GM23248 (cell line): ENCODE measurements at regions not wholly inside any gene's neighbourhood (a gene's known extent, or its start where the extent isn't known, plus 50 kb on each side); places are given as distances from the start of the nearest gene placed in this dataset.

Source experiments
- DNase-seq: peaks from one replicate; pipeline ENCODE4 v3.0.0-alpha.2; 2015
- H2AFZ ChIP-seq: fragments of 200-600 bp; sonication (generic); 2 replicates; pipeline ENCODE4 v1.6.1; 2016; ENCODE audit warnings: antibody characterized with exemption
- H3F3A ChIP-seq: fragments of 200-600 bp; sonication (generic); 2 replicates; pipeline ENCODE4 v1.6.1; 2016; ENCODE audit warnings: mild to moderate bottlenecking, antibody characterized with exemption, mixed run types; ENCODE audit not compliant: insufficient read depth
- H3K27ac ChIP-seq: fragments of 200-600 bp; sonication (generic); 2 replicates; pipeline ENCODE4 v1.5.1; 2016; ENCODE audit warnings: mild to moderate bottlenecking
- H3K27me3 ChIP-seq: fragments of 200-600 bp; sonication (generic); replicated peaks from 2 replicates; pipeline ENCODE4 v1.6.1; 2016; ENCODE audit warnings: mild to moderate bottlenecking; ENCODE audit not compliant: insufficient read depth
- H3K36me3 ChIP-seq: fragments of 200-600 bp; sonication (generic); 2 replicates; pipeline ENCODE4 v1.6.1; 2016; ENCODE audit warnings: low read depth, mild to moderate bottlenecking
- H3K4me1 ChIP-seq: fragments of 200-600 bp; sonication (generic); 2 replicates; pipeline ENCODE4 v1.6.1; 2016; ENCODE audit warnings: mild to moderate bottlenecking; ENCODE audit not compliant: insufficient read depth
- H3K4me2 ChIP-seq: fragments of 200-600 bp; sonication (generic); one replicate; pipeline ENCODE4 v1.6.1; 2016; ENCODE audit warnings: mild to moderate bottlenecking; ENCODE audit not compliant: unreplicated experiment
- H3K4me3 ChIP-seq: fragments of 200-600 bp; sonication (generic); 2 replicates; pipeline ENCODE4 v1.5.1; 2016; ENCODE audit warnings: mild to moderate bottlenecking
- H3K79me2 ChIP-seq: fragments of 200-600 bp; sonication (generic); 2 replicates; pipeline ENCODE4 v1.6.1; 2016; ENCODE audit warnings: mild to moderate bottlenecking; ENCODE audit not compliant: insufficient read depth
- H3K9ac ChIP-seq: fragments of 200-600 bp; sonication (generic); 2 replicates; pipeline ENCODE4 v1.6.1; 2016; ENCODE audit warnings: mild to moderate bottlenecking
- H3K9me2 ChIP-seq: fragments of 200-600 bp; sonication (generic); 2 replicates; pipeline ENCODE4 v1.6.1; 2016; ENCODE audit warnings: mixed run types, mild to moderate bottlenecking, moderate library complexity; ENCODE audit not compliant: insufficient read depth
- H3K9me3 ChIP-seq: fragments of 200-600 bp; sonication (generic); one replicate; pipeline ENCODE4 v1.6.1; 2017; ENCODE audit warnings: low read depth
- H4K20me1 ChIP-seq: fragments of 200-600 bp; sonication (generic); 2 replicates; pipeline ENCODE4 v1.6.0; 2016; ENCODE audit not compliant: insufficient read depth
- EZH2 ChIP-seq: fragments of 200-600 bp; sonication (generic); IDR thresholded peaks from 2 replicates; pipeline ENCODE4 v1.6.1; 2018; ENCODE audit warnings: antibody characterized with exemption, mild to moderate bottlenecking; ENCODE audit not compliant: insufficient read depth, poor library complexity, severe bottlenecking
- EZH2phosphoT487 ChIP-seq: fragments of 200-600 bp; sonication (generic); IDR thresholded peaks from 2 replicates; pipeline ENCODE4 v1.6.1; 2018; ENCODE audit warnings: antibody characterized with exemption, moderate library complexity, mild to moderate bottlenecking, low read depth; ENCODE audit not compliant: insufficient read depth
- WGBS, 2 experiments: methylation state at CpG; one replicate each; pipeline ENCODE4 v1.1.6; 2015 to 2017; ENCODE audit warnings: low lambda C conversion rate in 2 of 2, low coverage in 1 of 2; ENCODE audit errors: missing lambda C conversion rate in 2 of 2; 5-methylcytosine and 5-hydroxymethylcytosine counted together
- in situ Hi-C: fragments of 300-500 bp; cut with MboI; formaldehyde crosslinking; loops from 2 replicates; pipeline ENCODE4 v1.15.0; 2020

DNA sequence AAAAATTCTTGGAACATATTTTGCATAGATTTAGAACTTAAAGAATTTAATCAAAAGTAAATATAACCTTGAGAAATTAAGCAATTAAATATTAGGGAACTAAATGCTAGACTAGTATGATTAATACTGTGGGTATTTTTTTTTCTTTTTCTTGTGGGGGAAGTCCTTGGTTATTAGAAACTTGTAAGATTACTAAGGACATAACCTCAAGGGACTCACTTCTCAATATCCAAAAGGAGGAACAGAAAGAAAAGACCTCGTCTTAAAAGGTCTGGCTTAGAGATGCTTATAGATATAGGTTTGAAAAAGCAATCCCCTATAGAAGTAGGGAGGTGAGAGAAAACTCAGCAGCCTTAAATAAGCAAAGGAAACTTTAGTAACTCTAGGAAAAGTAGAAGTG, 368.5 kb downstream of the INSC start:
- in situ Hi-C loops, result no loop called here
- H3K4me2 ChIP-seq, result no peak overlapping the region

GRCh38 chr11:15484398-15484797, 369.7 kb downstream of the INSC start:
- no peak overlapping the region for H3K4me3 ChIP-seq
- H3K4me1 ChIP-seq, result no peaks in the 10 kb centered on the region
- DNase-seq, result no peak
- no peak for TF ChIP-seq EZH2phosphoT487
- no peak for TF ChIP-seq EZH2
- no peak overlapping the region for H3K27ac ChIP-seq
- H3K9me2 ChIP-seq, result no peaks in the 10 kb centered on the region
- in situ Hi-C loops, result no loop called here
- no peaks in the 10 kb centered on the region for H3K36me3 ChIP-seq
- no peak overlapping the region for H3K4me2 ChIP-seq
- 22 to 38% methylated on average over 2 of the region's 2 CpGs for WGBS, 2 experiments
- H2AFZ ChIP-seq, result no peak overlapping the region
- H4K20me1 ChIP-seq, result no peaks in the 10 kb centered on the region
- no peaks in the 10 kb centered on the region for H3K9me3 ChIP-seq
- H3K27me3 ChIP-seq, result no peaks in the 10 kb centered on the region
- H3F3A ChIP-seq, result no peaks in the 10 kb centered on the region
- H3K9ac ChIP-seq, result no peak overlapping the region
- H3K79me2 ChIP-seq, result no peaks in the 10 kb centered on the region

More for the DNA sequence above, 368.5 kb downstream of the INSC start:
- Histone ChIP-seq H3F3A (no peaks in the 10 kb centered on the region), H3K27me3 (no peaks in the 10 kb centered on the region), H3K9ac (no peak overlapping the region), H2AFZ (no peak overlapping the region), H3K79me2 (no peaks in the 10 kb centered on the region), H3K9me3 (no peaks in the 10 kb centered on the region), H3K4me3 (no peak overlapping the region), H3K9me2 (no peaks in the 10 kb centered on the region), H3K4me1 (no peaks in the 10 kb centered on the region), H3K36me3 (no peaks in the 10 kb centered on the region), H3K27ac (no peak overlapping the region), H4K20me1 (no peaks in the 10 kb centered on the region)
- no peak for TF ChIP-seq EZH2phosphoT487
- TF ChIP-seq EZH2, result no peak
- 6 to 10% methylated on average over 1 of the region's 1 CpG for WGBS, 2 experiments
- DNase-seq, result no peak

- no peaks in the 10 kb centered on the region for H3K9me2 ChIP-seq
Observed at GRCh38 chr11:15485432-15485831, 370.7 kb downstream of the INSC start.

GRCh38 chr11:15489281-15489680, 374.6 kb downstream of the INSC start:
- H3K27me3 ChIP-seq, result no peaks in the 10 kb centered on the region
- H3K4me3 ChIP-seq, result no peak overlapping the region
- no peak overlapping the region for H3K9ac ChIP-seq
- H3K36me3 ChIP-seq, result no peaks in the 10 kb centered on the region
- H2AFZ ChIP-seq, result no peak overlapping the region
- no peak for DNase-seq
- no peaks in the 10 kb centered on the region for H3K79me2 ChIP-seq
- TF ChIP-seq EZH2 (no peak), EZH2phosphoT487 (no peak)
- no peaks in the 10 kb centered on the region for H3K9me3 ChIP-seq
- H3K4me2 ChIP-seq, result no peak overlapping the region
- no peaks in the 10 kb centered on the region for H3K4me1 ChIP-seq
- H3K27ac ChIP-seq, result no peak overlapping the region
- H3K9me2 ChIP-seq, result no peaks in the 10 kb centered on the region
- in situ Hi-C loops, result no loop called here
- no peaks in the 10 kb centered on the region for H4K20me1 ChIP-seq
- H3F3A ChIP-seq, result no peaks in the 10 kb centered on the region

More at GRCh38 chr11:15485432-15485831, 370.7 kb downstream of the INSC start:
- Histone ChIP-seq H3K27me3 (no peaks in the 10 kb centered on the region), H3K4me1 (no peaks in the 10 kb centered on the region), H3K27ac (no peak overlapping the region), H3K9ac (no peak overlapping the region), H2AFZ (no peak overlapping the region), H3K79me2 (no peaks in the 10 kb centered on the region), H3K4me3 (no peak overlapping the region), H3K4me2 (no peak overlapping the region), H3K9me3 (no peaks in the 10 kb centered on the region), H3K36me3 (no peaks in the 10 kb centered on the region), H3F3A (no peaks in the 10 kb centered on the region), H4K20me1 (no peaks in the 10 kb centered on the region)
- no peak for DNase-seq
- in situ Hi-C loops, result no loop called here
- 6 to 8% methylated on average over 2 of the region's 2 CpGs for WGBS, 2 experiments
- TF ChIP-seq EZH2phosphoT487 (no peak), EZH2 (no peak)

DNA sequence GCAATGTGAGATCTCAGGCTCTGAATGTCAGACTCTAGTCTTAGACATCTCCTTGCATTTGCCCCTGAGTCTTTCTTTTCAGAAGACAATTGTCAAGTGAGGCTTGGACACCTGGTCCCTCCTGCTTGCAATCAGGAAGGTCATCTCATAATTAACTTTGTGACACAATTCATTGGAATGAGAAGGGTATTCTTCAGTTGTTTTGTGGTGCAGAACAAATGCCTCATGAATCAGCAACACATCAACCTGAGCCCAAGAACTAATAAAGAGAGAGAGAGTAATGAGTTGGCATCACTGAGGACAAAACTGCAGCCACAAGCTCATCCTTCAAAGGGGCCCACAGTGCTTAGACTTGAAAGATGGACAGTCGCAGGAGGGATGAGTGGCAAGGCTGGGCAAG, 375.8 kb downstream of the INSC start:
- Histone ChIP-seq H3K79me2 (no peaks in the 10 kb centered on the region), H3K4me1 (no peaks in the 10 kb centered on the region), H3K9ac (no peak overlapping the region), H3K9me2 (no peaks in the 10 kb centered on the region), H3F3A (no peaks in the 10 kb centered on the region), H3K4me3 (no peak overlapping the region), H2AFZ (no peak overlapping the region), H3K4me2 (no peak overlapping the region), H3K36me3 (no peaks in the 10 kb centered on the region), H4K20me1 (no peaks in the 10 kb centered on the region), H3K27me3 (no peaks in the 10 kb centered on the region), H3K27ac (no peak overlapping the region), H3K9me3 (no peaks in the 10 kb centered on the region)
- DNase-seq, result no peak
- in situ Hi-C loops, result no loop called here
- TF ChIP-seq EZH2, result no peak
- WGBS, 2 experiments, result 17% methylated on average over 1 of the region's 1 CpG
